Esophagus squamous epithelium (tissue), 5 donors: ENCODE measurements at regions not wholly inside any gene's neighbourhood (a gene's known extent, or its start where the extent isn't known, plus 50 kb on each side); places are given as distances from the start of the nearest gene placed in this dataset.

Experiments used
- DNase-seq: peaks from one replicate; lab custom pipeline; 2025; lab: John Stamatoyannopoulos, UW
- H3K27ac ChIP-seq, 4 donors: fragments of 200-600 bp; sonication (generic); one replicate each; pipeline ENCODE4 v1.5.1; 2016 to 2019; ENCODE audit warnings: mild to moderate bottlenecking in 1 of 4
- H3K27me3 ChIP-seq, 4 donors: fragments of 200-600 bp; sonication (generic); 1 replicate in 3 of 4; 2 replicates in 1 of 4; pipeline versions ENCODE4 v1.5.1 to v1.6.0; 2017 to 2021; ENCODE audit warnings: antibody characterized with exemption in 1 of 4
- H3K36me3 ChIP-seq, 3 donors: fragments of 200-600 bp; sonication (generic); one replicate each; pipeline ENCODE4 v1.5.1; 2016 to 2019
- H3K4me1 ChIP-seq, 3 donors: fragments of 200-600 bp; sonication (generic); one replicate each; pipeline ENCODE4 v1.5.1; 2017 to 2019
- H3K4me3 ChIP-seq, 4 donors: fragments of 200-600 bp; sonication (generic); 1 replicate in 3 of 4; 2 replicates in 1 of 4; pipeline ENCODE4 v1.5.1; 2016 to 2019; ENCODE audit warnings: mild to moderate bottlenecking in 2 of 4, moderate library complexity in 1 of 4
- H3K9me3 ChIP-seq, 3 donors: fragments of 200-600 bp; sonication (generic); one replicate each; pipeline ENCODE4 v1.5.1; 2016 to 2019
- CTCF ChIP-seq, 6 experiments: fragments of 450-650 bp in 4 of 6; fragments of 200-600 bp in 2 of 6; sonication (generic) in 2 of 6; IDR thresholded peaks; one replicate each; pipeline ENCODE4 v1.5.1; 2016 to 2019; ENCODE audit warnings: antibody characterized with exemption in 6 of 6, mild to moderate bottlenecking in 4 of 6, moderate library complexity in 4 of 6
- POLR2A ChIP-seq, 4 donors: fragments of 450-650 bp; IDR thresholded peaks; one replicate each; pipeline ENCODE4 v1.6.1; 2017; ENCODE audit warnings: antibody characterized with exemption in 4 of 4, mild to moderate bottlenecking in 4 of 4, moderate library complexity in 3 of 4
- WGBS, 2 donors: methylation state at CpG; one replicate each; pipeline ENCODE4 v1.1.5; 2018; 5-methylcytosine and 5-hydroxymethylcytosine counted together
- intact Hi-C: fragments of 100-400 bp; cut with DNase I; formaldehyde crosslinking; loops from one replicate; pipeline ENCODE4 v1.15.0; 2022
- donor health status: DM: yes; HTN: yes; CAD: no.

DNA sequence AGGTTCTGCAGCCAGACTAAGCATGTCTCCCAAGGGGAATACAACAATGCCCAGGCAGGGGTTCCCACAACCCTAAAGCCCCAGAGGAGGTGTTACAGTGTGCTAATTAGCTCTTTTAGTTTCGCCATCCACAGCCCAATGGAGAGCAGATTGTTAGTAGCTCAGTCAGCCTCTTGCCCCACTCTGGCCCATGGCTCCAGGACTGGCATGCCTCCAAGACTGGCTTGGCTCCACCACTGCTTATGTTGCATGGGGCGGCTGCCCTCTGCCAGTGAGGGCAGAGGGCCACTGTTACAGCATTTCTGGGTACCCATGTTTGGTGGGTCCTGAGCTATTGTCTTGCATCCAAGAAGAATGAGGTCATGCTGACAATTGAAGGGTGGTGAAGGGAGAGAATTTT, 231.1 kb upstream of the MDFIC2 start:
- 86 to 90% methylated on average over 2 of the region's 2 CpGs for WGBS, 2 donors
- no peak for DNase-seq
- Histone ChIP-seq H3K27me3 (no peaks in the 10 kb centered on the region), H3K9me3 (peaks cover 0 to 5% (median 0%) of the 10 kb centered on the region in 3 donors), H3K4me3 (no peak overlapping the region), H3K4me1 (no peaks in the 10 kb centered on the region), H3K27ac (no peak overlapping the region), H3K36me3 (no peaks in the 10 kb centered on the region)
- no peak for TF ChIP-seq CTCF (IDR thresholded peaks at IDR 0.05)
- TF ChIP-seq POLR2A (IDR thresholded peaks at IDR 0.05), result no peak
- intact Hi-C loops, result loop anchor here (10.0 kb wide), 1 partner anchor 1051 kb away; no protein-coding TSS in a partner anchor

DNA sequence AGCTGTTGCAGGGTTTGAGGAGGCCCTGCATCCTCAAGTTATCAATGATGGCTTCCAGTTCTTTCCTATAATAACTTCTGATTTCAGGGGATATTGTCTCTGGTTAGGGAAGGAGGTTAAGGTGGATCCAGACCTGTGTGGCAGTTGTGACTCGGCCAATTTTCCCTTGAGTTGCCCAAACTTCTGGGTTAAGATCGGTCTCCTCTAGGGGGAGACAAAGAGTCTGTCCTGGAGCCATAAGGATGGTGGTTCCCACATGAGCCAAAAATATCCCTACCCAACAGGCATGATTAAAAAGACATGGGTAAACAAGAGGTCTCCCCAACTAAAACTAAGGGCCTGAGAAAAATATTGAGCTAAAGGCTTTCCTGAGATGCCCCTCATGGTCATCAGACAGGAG, 227.5 kb upstream of the MDFIC2 start:
- Histone ChIP-seq H3K36me3 (no peaks in the 10 kb centered on the region), H3K9me3 (peaks cover 0 to 5% (median 0%) of the 10 kb centered on the region in 3 donors), H3K4me3 (no peak overlapping the region), H3K4me1 (no peaks in the 10 kb centered on the region), H3K27me3 (no peaks in the 10 kb centered on the region), H3K27ac (no peak overlapping the region)
- WGBS, 2 donors, result 57 to 85% methylated on average over 1 to 2 of the region's 2 CpGs
- intact Hi-C loops, result loop anchor here (10.0 kb wide), 1 partner anchor 1055 kb away; no protein-coding TSS in a partner anchor
- TF ChIP-seq POLR2A (IDR thresholded peaks at IDR 0.05) (no peak), CTCF (IDR thresholded peaks at IDR 0.05) (no peak)
- DNase-seq, result no peak

- Histone ChIP-seq H3K4me1 (peaks cover 0 to 8% (median 0%) of the 10 kb centered on the region in 3 donors), H3K27ac (no peak overlapping the region), H3K36me3 (no peaks in the 10 kb centered on the region), H3K9me3 (no peaks in the 10 kb centered on the region), H3K4me3 (no peak overlapping the region), H3K27me3 (no peaks in the 10 kb centered on the region)
- no peak for TF ChIP-seq CTCF (IDR thresholded peaks at IDR 0.05)
- TF ChIP-seq POLR2A (IDR thresholded peaks at IDR 0.05), result no peak
- no peak for DNase-seq
- intact Hi-C loops, result no loop called here
- 54 to 73% methylated on average over 2 of the region's 2 CpGs for WGBS, 2 donors
Measured at GRCh38 chr3:70532806-70533205, 220.4 kb upstream of the MDFIC2 start.

DNA sequence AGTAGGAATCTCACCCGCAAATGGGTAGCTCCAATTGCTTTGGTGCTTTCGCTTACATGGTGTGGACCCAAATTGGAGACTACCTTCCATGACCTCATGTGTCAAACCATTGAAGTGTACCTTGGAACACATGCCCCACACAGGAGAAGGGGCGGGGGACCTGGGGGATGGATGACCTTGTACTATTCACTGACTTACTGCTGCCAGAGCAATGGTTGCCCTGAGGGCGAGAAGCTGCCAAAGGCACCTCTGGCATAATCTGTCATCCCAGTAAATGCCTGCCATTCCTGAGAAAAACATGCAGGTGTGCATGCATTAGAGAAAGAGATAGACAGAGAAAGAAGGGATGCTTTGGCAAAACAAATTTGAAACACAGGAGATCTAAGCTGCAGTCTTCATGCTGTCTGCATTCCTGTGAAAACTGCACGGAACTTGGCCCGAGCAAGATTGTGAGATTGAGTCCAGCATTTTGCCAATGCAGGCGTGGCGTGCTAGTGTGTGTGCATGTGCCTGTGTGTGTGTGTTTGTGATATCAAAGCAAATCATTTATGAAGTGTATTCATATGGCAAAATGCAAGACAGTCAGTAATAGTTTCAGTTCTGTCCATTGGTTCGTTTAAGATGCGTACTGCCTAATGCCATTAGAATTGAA, 219.5 kb upstream of the MDFIC2 start:
- Histone ChIP-seq H3K9me3 (no peaks in the 10 kb centered on the region), H3K4me3 (no peak overlapping the region), H3K27me3 (no peaks in the 10 kb centered on the region), H3K4me1 (peaks cover 0 to 8% (median 0%) of the 10 kb centered on the region in 3 donors), H3K36me3 (no peaks in the 10 kb centered on the region), H3K27ac (no peak overlapping the region)
- intact Hi-C loops, result no loop called here
- WGBS, 2 donors, result 63 to 65% methylated on average over 8 of the region's 10 CpGs
- no peak for DNase-seq
- TF ChIP-seq CTCF (IDR thresholded peaks at IDR 0.05), result no peak

DNA sequence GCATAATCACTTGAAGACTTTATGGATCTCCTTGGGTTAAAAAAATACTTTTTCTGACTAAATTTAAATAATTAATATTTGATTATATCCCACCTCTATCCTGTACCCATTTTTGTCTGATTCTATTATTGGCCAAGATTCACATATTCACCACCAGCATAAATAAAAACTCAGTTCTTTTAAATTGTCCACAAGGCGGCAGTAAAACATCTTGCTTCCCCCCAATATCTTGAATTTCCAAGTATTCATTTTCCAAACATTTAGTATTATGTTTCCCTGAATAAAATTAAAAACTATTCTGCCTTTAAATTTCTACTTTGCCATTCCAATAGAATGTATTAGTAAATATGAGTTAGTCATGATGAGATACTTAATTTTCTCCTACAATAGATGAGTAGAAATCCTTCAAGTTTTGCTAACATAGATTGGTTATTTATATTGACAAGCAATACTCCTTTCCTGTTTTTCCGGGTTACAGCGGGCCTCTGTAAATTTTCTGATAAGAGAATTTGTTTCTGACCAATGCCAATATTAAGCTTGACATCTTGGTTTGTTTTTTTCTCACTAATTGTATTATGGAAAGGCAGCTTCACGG, 218.7 kb upstream of the MDFIC2 start:
- Histone ChIP-seq H3K27ac (no peak overlapping the region), H3K36me3 (no peaks in the 10 kb centered on the region), H3K9me3 (no peaks in the 10 kb centered on the region), H3K4me1 (peaks cover 0 to 8% (median 0%) of the 10 kb centered on the region in 3 donors), H3K4me3 (no peak overlapping the region), H3K27me3 (no peaks in the 10 kb centered on the region)
- WGBS, 2 donors, result 30 to 36% methylated on average over 4 of the region's 4 CpGs
- peak in 4 of 6 experiments; percentile 50 to 63 (median 56) for TF ChIP-seq CTCF (IDR thresholded peaks at IDR 0.05)
- TF ChIP-seq POLR2A (IDR thresholded peaks at IDR 0.05), result no peak
- DNase-seq, result no peak
- intact Hi-C loops, result no loop called here
